Stimulated activated CD8-positive, alpha-beta memory T cell treated with anti-CD3 and anti-CD28 coated beads, Interleukin-15, amount 100 ng/mL, for 1 hour (primary cell): ENCODE measurements at regions not wholly inside any gene's neighbourhood (a gene's known extent, or its start where the extent isn't known, plus 50 kb on each side); places are given as distances from the start of the nearest gene placed in this dataset.
"Not testable (repeated sequence)": the region's sequence is repeated elsewhere in the genome, so short reads cannot be mapped to it uniquely, and the experiment has no call there.

ENCODE experiments used
- DNase-seq: peaks from one replicate; pipeline ENCODE4 v3.0.0-alpha.2; 2020; ENCODE audit warnings: low read depth

GRCh38 chr5:163163858-163164257 is 273.5 kb upstream of the CCNG1 start:
- DNase-seq: no peak

- DNase-seq: no peak
Measured at GRCh38 chr5:163165277-163165676, 272.1 kb upstream of the CCNG1 start.

GRCh38 chr5:163170161-163170560 is 267.2 kb upstream of the CCNG1 start:
- DNase-seq: not testable (repeated sequence)

GRCh38 chr5:163172540-163173338 is 264.7 kb upstream of the CCNG1 start:
- DNase-seq: no peak

- DNase-seq: no peak
Measured at GRCh38 chr5:163177971-163178370, 259.4 kb upstream of the CCNG1 start.

GRCh38 chr5:163185315-163185714 is 252.1 kb upstream of the CCNG1 start:
- no peak for DNase-seq

GRCh38 chr5:163189023-163189553 is 248.3 kb upstream of the CCNG1 start:
- no peak for DNase-seq

- DNase-seq: no peak
Measured at GRCh38 chr5:163190283-163190682, 247.1 kb upstream of the CCNG1 start.

- DNase-seq: no peak
Measured at GRCh38 chr5:163190784-163191183, 246.6 kb upstream of the CCNG1 start.

GRCh38 chr5:163193886-163194285 is 243.5 kb upstream of the CCNG1 start:
- no peak for DNase-seq

GRCh38 chr5:163205645-163206044 is 231.8 kb upstream of the CCNG1 start:
- no peak for DNase-seq

GRCh38 chr5:163221581-163221980 is 215.8 kb upstream of the CCNG1 start:
- DNase-seq: no peak

GRCh38 chr5:163222982-163223381 is 214.4 kb upstream of the CCNG1 start:
- no peak for DNase-seq

- DNase-seq: no peak
Measured at GRCh38 chr5:163244445-163244987, 192.9 kb upstream of the CCNG1 start.

- no peak for DNase-seq
Measured at GRCh38 chr5:163245584-163245983, 191.8 kb upstream of the CCNG1 start.

GRCh38 chr5:163248333-163248732 is 189.1 kb upstream of the CCNG1 start:
- DNase-seq: no peak

- DNase-seq: no peak
Measured at GRCh38 chr5:163248871-163249270, 188.5 kb upstream of the CCNG1 start.

- no peak for DNase-seq
Measured at GRCh38 chr5:163252950-163253349, 184.4 kb upstream of the CCNG1 start.

- no peak for DNase-seq
Measured at GRCh38 chr5:163259495-163259894, 177.9 kb upstream of the CCNG1 start.

GRCh38 chr5:163260471-163260870 is 176.9 kb upstream of the CCNG1 start:
- no peak for DNase-seq

GRCh38 chr5:163260961-163261360 is 176.4 kb upstream of the CCNG1 start:
- DNase-seq: no peak

GRCh38 chr5:163261647-163262269 is 175.6 kb upstream of the CCNG1 start:
- DNase-seq: no peak

- DNase-seq: not testable (repeated sequence)
Measured at GRCh38 chr5:163266249-163266648, 171.1 kb upstream of the CCNG1 start.
